GM06990 (cell line): ENCODE measurements at regions not wholly inside any gene's neighbourhood (a gene's known extent, or its start where the extent isn't known, plus 50 kb on each side); places are given as distances from the start of the nearest gene placed in this dataset.

Source experiments
- DNase-seq: peaks from one replicate; pipeline ENCODE4 v3.0.0-alpha.2; 2011; ENCODE audit not compliant: insufficient read length; ENCODE audit errors: extremely low read depth
- H3K27me3 ChIP-seq: replicated peaks from 2 replicates; pipeline ENCODE4 v1.6.0; 2011; ENCODE audit warnings: low read length; ENCODE audit not compliant: control insufficient read depth, insufficient read depth
- H3K36me3 ChIP-seq: 2 replicates; pipeline ENCODE4 v1.5.1; 2011; ENCODE audit warnings: low read length; ENCODE audit not compliant: control insufficient read depth, insufficient read depth
- H3K4me3 ChIP-seq: replicated peaks from 2 replicates; pipeline ENCODE4 v1.5.1; 2011; ENCODE audit warnings: low read depth, mild to moderate bottlenecking, control low read depth, low read length
- CTCF ChIP-seq: IDR thresholded peaks from 2 replicates; pipeline ENCODE4 v1.5.1; 2011; ENCODE audit warnings: low read length, control low read depth, mild to moderate bottlenecking, inconsistent platforms; ENCODE audit not compliant: insufficient read depth, poor library complexity, severe bottlenecking

- no peak for DNase-seq
- Histone ChIP-seq H3K4me3 (no peak overlapping the region), H3K27me3 (no peaks in the 10 kb centered on the region), H3K36me3 (no peaks in the 10 kb centered on the region)
- TF ChIP-seq CTCF, result no peak
These were observed 113.3 kb upstream of the AGTR1 start for GRCh38 chr3:148584438-148584837.

DNA sequence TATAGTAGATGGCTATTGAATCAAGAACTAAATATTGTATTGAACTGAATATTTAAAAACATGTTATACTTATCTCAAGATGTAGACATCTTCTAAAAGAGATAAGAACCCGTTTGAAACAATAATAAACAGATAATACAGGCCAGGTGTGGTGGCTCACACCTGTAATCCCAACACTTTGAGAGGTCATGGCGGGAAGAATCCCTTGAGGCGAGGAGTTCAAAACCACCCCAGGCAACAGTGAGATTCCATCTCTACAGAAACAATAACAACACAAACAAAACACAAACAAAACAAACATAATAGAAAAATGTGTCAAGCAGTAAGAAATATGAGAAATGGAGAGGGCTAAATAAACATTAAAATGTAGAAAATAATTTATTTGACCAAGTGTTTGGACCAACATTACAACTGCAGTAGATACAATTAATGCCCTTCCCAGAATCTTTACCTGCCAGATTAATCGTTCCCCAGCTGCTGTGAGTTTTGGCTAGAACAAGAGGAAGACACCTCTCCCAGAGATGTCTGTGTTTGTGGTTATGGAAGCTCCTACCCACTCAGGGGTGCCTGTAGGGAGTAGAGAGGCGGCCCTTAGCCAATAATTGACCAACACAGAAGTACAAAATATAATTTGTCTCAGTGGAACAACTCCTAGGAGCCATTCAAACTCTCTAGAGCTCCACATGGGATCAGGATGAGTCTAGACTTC is 111.9 kb upstream of the AGTR1 start:
- DNase-seq, result no peak
- no peak for TF ChIP-seq CTCF
- no peaks in the 10 kb centered on the region for H3K36me3 ChIP-seq
- no peak overlapping the region for H3K4me3 ChIP-seq
- no peaks in the 10 kb centered on the region for H3K27me3 ChIP-seq

- Histone ChIP-seq H3K27me3 (no peaks in the 10 kb centered on the region), H3K36me3 (no peaks in the 10 kb centered on the region), H3K4me3 (no peak overlapping the region)
- no peak for DNase-seq
- no peak for TF ChIP-seq CTCF
These were observed 109.4 kb upstream of the AGTR1 start for GRCh38 chr3:148588291-148588690.

DNA sequence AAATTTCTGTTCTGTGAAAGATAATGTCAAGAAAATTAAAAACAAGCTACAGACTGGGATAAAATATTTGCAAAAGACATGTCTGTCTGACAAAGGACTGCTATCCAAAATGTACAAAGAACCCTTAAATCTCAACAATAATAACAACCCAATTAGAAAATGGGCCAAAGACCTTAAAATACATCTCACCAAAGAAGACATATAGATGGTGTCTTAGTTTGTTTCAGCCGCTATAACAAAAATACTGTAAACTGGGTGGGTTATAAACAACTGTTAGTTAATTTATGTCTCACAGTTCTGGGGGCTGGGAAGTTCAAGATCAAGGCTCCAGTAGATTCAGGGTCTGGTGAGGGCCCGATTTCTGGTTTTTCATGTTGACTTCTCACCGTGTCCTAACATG is 106.2 kb upstream of the AGTR1 start:
- Histone ChIP-seq H3K36me3 (no peaks in the 10 kb centered on the region), H3K27me3 (no peaks in the 10 kb centered on the region), H3K4me3 (no peak overlapping the region)
- TF ChIP-seq CTCF, result no peak
- no peak for DNase-seq

GRCh38 chr3:148598619-148599018 is 99.1 kb upstream of the AGTR1 start:
- H3K27me3 ChIP-seq, result no peaks in the 10 kb centered on the region
- H3K36me3 ChIP-seq, result no peaks in the 10 kb centered on the region
- H3K4me3 ChIP-seq, result no peak overlapping the region
- TF ChIP-seq CTCF, result no peak
- no peak for DNase-seq

- DNase-seq, result no peak
- TF ChIP-seq CTCF, result no peak
- Histone ChIP-seq H3K36me3 (no peaks in the 10 kb centered on the region), H3K4me3 (no peak overlapping the region), H3K27me3 (no peaks in the 10 kb centered on the region)
These were observed 98.2 kb upstream of the AGTR1 start for GRCh38 chr3:148599481-148599880.
